ENCODE measurements at regions not wholly inside any gene's neighbourhood (a gene's known extent, or its start where the extent isn't known, plus 50 kb on each side); places are given as distances from the start of the nearest gene placed in this dataset.
"Not testable (repeated sequence)": the region's sequence is repeated elsewhere in the genome, so short reads cannot be mapped to it uniquely, and the experiment has no call there.

GRCh38 chr7:149706398-149706797, 67.0 kb downstream of the ZNF467 start:
- H3K4me1 ChIP-seq = no peaks in the 10 kb centered on the region
- H3K4me3 ChIP-seq = no peak overlapping the region
- H3K36me3 ChIP-seq = no peaks in the 10 kb centered on the region
- H3K9me3 ChIP-seq = peaks cover 7% of the 10 kb centered on the region
- no peak overlapping the region for H3K27ac ChIP-seq
- H3K27me3 ChIP-seq = no peaks in the 10 kb centered on the region
- TF ChIP-seq CTCF (IDR thresholded peaks at IDR 0.05) = no peak
- H3K9ac ChIP-seq (ENCODE audit: low read depth in 2 of 2, low read length in 2 of 2) = no peak overlapping the region
- intact Hi-C loops (cut with DNase I) = no loop called here
- DNase-seq = no peak

- H3K9me3 ChIP-seq = no peaks in the 10 kb centered on the region
- H3K4me1 ChIP-seq = no peaks in the 10 kb centered on the region
- no peaks in the 10 kb centered on the region for H3K27me3 ChIP-seq
- H3K4me3 ChIP-seq = no peak overlapping the region
- no peak overlapping the region for H3K9ac ChIP-seq (ENCODE audit: low read depth in 2 of 2, low read length in 2 of 2)
- DNase-seq = no peak
- TF ChIP-seq CTCF (IDR thresholded peaks at IDR 0.05) = no peak
- intact Hi-C loops (cut with DNase I) = no loop called here
- H3K27ac ChIP-seq = no peak overlapping the region
- no peaks in the 10 kb centered on the region for H3K36me3 ChIP-seq
Measured at GRCh38 chr7:149704507-149704906, 68.9 kb downstream of the ZNF467 start.

- Histone ChIP-seq H3K9me3 (no peaks in the 10 kb centered on the region), H3K27ac (no peak overlapping the region), H3K4me1 (no peaks in the 10 kb centered on the region), H3K27me3 (no peaks in the 10 kb centered on the region), H3K9ac (ENCODE audit: low read depth in 2 of 2, low read length in 2 of 2) (no peak overlapping the region), H3K36me3 (no peaks in the 10 kb centered on the region), H3K4me3 (no peak overlapping the region)
- no peak for DNase-seq
- no peak for TF ChIP-seq CTCF (IDR thresholded peaks at IDR 0.05)
- intact Hi-C loops (cut with DNase I) = no loop called here
Measured at GRCh38 chr7:149703044-149703650, 70.2 kb downstream of the ZNF467 start.

GRCh38 chr7:149701495-149702240, 71.7 kb downstream of the ZNF467 start:
- no peak for DNase-seq
- no peaks in the 10 kb centered on the region for H3K36me3 ChIP-seq
- no peaks in the 10 kb centered on the region for H3K4me1 ChIP-seq
- no peaks in the 10 kb centered on the region for H3K9me3 ChIP-seq
- TF ChIP-seq CTCF (IDR thresholded peaks at IDR 0.05) = no peak
- H3K27ac ChIP-seq = no peak overlapping the region
- no peak overlapping the region for H3K9ac ChIP-seq (ENCODE audit: low read depth in 2 of 2, low read length in 2 of 2)
- no peak overlapping the region for H3K4me3 ChIP-seq
- intact Hi-C loops (cut with DNase I) = no loop called here
- H3K27me3 ChIP-seq = no peaks in the 10 kb centered on the region

GRCh38 chr7:149697767-149698166, 75.6 kb downstream of the ZNF467 start:
- intact Hi-C loops (cut with DNase I) = not testable (repeated sequence)

GRCh38 chr7:149696280-149696679, 77.1 kb downstream of the ZNF467 start:
- Histone ChIP-seq H3K9ac (ENCODE audit: low read depth in 2 of 2, low read length in 2 of 2) (no peak overlapping the region), H3K4me3 (no peak overlapping the region), H3K36me3 (no peaks in the 10 kb centered on the region), H3K9me3 (no peaks in the 10 kb centered on the region), H3K27me3 (peaks cover 15% of the 10 kb centered on the region), H3K4me1 (no peaks in the 10 kb centered on the region), H3K27ac (no peak overlapping the region)
- no peak for TF ChIP-seq CTCF (IDR thresholded peaks at IDR 0.05)
- intact Hi-C loops (cut with DNase I) = no loop called here
- DNase-seq = no peak

More at GRCh38 chr7:149697767-149698166, 75.6 kb downstream of the ZNF467 start:
- not testable (repeated sequence) for H3K36me3 ChIP-seq; DNase-seq; H3K4me3 ChIP-seq; H3K27ac ChIP-seq; H3K9me3 ChIP-seq; H3K4me1 ChIP-seq; H3K9ac ChIP-seq (ENCODE audit: low read depth in 2 of 2, low read length in 2 of 2); H3K27me3 ChIP-seq

Data from colonic mucosa (tissue), 4 donors.